ENCODE measurements at regions not wholly inside any gene's neighbourhood (a gene's known extent, or its start where the extent isn't known, plus 50 kb on each side); places are given as distances from the start of the nearest gene placed in this dataset.
A peak's percentile ranks its signal among the peaks of the same experiment; 100 is the strongest.

DNA sequence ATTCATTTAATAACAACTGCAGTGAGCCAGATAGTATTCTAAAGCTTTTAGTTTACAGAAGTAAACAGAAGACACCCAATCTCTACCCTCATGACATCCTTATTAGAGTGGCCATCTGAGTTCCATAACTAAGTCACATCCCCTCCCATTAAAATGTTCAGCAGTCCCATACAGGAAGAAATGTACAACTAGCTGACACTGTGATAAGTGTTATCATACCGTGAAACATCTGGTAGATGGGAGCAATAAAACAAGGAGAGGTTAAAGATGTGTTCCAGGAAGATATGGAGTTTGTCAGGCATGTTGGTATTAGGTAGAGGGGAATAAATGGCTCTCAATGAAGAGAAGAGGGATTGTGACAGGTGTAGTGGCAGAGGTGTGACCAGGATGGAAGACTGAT, 60.5 kb upstream of the CAV2 start (continued):
- no peak for TF ChIP-seq LCOR (CRISPR knock-in tag; IDR thresholded peaks at IDR 0.05)
- 0 out of 2 replicates have a peak, but pooled peaks have one; percentile 57 for TF ChIP-seq NBN (IDR thresholded peaks at IDR 0.05; ENCODE audit: low read depth)
- TF ChIP-seq HDAC2 (IDR thresholded peaks at IDR 0.05): peak; percentile 50; the same call in 1 of the 2 replicates
- no peak for TF ChIP-seq ZFP1 (CRISPR knock-in tag; IDR thresholded peaks at IDR 0.05)
- TF ChIP-seq ZNF274 (IDR thresholded peaks at IDR 0.05; ENCODE audit: borderline replicate concordance, low read depth, low read length): no peak
- TF ChIP-seq ILF3 (IDR thresholded peaks at IDR 0.05; ENCODE audit: borderline replicate concordance): no peak
- TF ChIP-seq BRF1 (IDR thresholded peaks at IDR 0.05; ENCODE audit: borderline replicate concordance, extremely low read depth, insufficient read length): no peak
- TF ChIP-seq SMARCC2 (IDR thresholded peaks at IDR 0.05; ENCODE audit: low read depth): peak; percentile 40; the same call in 1 of the 2 replicates
- peak; percentile 77 to 82 for TF ChIP-seq KDM1A (IDR thresholded peaks at IDR 0.05)
- peak; percentile 78 for TF ChIP-seq EHMT2 (IDR thresholded peaks at IDR 0.05)
- TF ChIP-seq L3MBTL2 (IDR thresholded peaks at IDR 0.05): no peak
- no peak for TF ChIP-seq RUNX1 (IDR thresholded peaks at IDR 0.05; ENCODE audit: low read depth)
- TF ChIP-seq MAZ (CRISPR knock-in tag; conservative IDR thresholded peaks at IDR 0.05 in 1 of 2, IDR thresholded peaks at IDR 0.05 in 1 of 2): peak in 1 of 2 experiments; percentile 60; a peak in 2 of 4 replicates
- no peak for TF ChIP-seq KHSRP (IDR thresholded peaks at IDR 0.05)
- TF ChIP-seq ZNF589 (CRISPR knock-in tag; IDR thresholded peaks at IDR 0.05; ENCODE audit: low read depth): no peak
- TF ChIP-seq, protein P1, sequence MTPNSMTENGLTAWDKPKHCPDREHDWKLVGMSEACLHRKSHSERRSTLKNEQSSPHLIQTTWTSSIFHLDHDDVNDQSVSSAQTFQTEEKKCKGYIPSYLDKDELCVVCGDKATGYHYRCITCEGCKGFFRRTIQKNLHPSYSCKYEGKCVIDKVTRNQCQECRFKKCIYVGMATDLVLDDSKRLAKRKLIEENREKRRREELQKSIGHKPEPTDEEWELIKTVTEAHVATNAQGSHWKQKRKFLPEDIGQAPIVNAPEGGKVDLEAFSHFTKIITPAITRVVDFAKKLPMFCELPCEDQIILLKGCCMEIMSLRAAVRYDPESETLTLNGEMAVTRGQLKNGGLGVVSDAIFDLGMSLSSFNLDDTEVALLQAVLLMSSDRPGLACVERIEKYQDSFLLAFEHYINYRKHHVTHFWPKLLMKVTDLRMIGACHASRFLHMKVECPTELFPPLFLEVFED (CRISPR knock-in tag; conservative IDR thresholded peaks at IDR 0.05): no peak; the same call in 1 of the 2 replicates
- TF ChIP-seq CBX2 (IDR thresholded peaks at IDR 0.05; ENCODE audit: insufficient read depth, low read length, poor library complexity, severe bottlenecking): no peak
- TF ChIP-seq ZNF764 (CRISPR knock-in tag; IDR thresholded peaks at IDR 0.05; ENCODE audit: low read depth): no peak
- TF ChIP-seq SRSF3 (IDR thresholded peaks at IDR 0.05; ENCODE audit: insufficient read depth, low read length): no peak
- peak; percentile 86 for TF ChIP-seq KLF16 (IDR thresholded peaks at IDR 0.05)
- TF ChIP-seq ETV5 (CRISPR knock-in tag; IDR thresholded peaks at IDR 0.05; ENCODE audit: low read depth): no peak
- no peak for TF ChIP-seq ZNF212 (CRISPR knock-in tag; IDR thresholded peaks at IDR 0.05)
- TF ChIP-seq HDAC1 (IDR thresholded peaks at IDR 0.05): peak in 1 of 2 experiments; percentile 68; a peak in 2 of 4 replicates
- TF ChIP-seq ZNF280B (CRISPR knock-in tag; IDR thresholded peaks at IDR 0.05): no peak
- no peak for TF ChIP-seq TBP (optimal IDR thresholded peaks at IDR 0.05; ENCODE audit: low read depth, low read length)
- TF ChIP-seq MYC (IDR thresholded peaks at IDR 0.05; ENCODE audit: low read depth, low read length): no peak
- TF ChIP-seq MYC (CRISPR knock-in tag; IDR thresholded peaks at IDR 0.05; ENCODE audit: borderline replicate concordance, low read depth): no peak
- peak in 1 of 2 experiments; percentile 57; a peak in 2 of 4 replicates for TF ChIP-seq TBL1XR1 (IDR thresholded peaks at IDR 0.05; ENCODE audit: low read length in 2 of 2)
- TF ChIP-seq NCOA2 (IDR thresholded peaks at IDR 0.05; ENCODE audit: partially characterized antibody in 2 of 2): no peak

Measured in K562 (cell line).